HG03439 (cell line): ENCODE measurements at regions not wholly inside any gene's neighbourhood (a gene's known extent, or its start where the extent isn't known, plus 50 kb on each side); places are given as distances from the start of the nearest gene placed in this dataset.

ENCODE experiments used
- ATAC-seq: cut with Tn5 transposase; IDR thresholded peaks from one replicate; pipeline ENCODE4 v1.9.1; 2021; ENCODE audit warnings: mild to moderate bottlenecking, moderate library complexity; ENCODE audit not compliant: unreplicated experiment

- no peak for ATAC-seq
Measured at GRCh38 chr2:204346906-204347305, 198.4 kb upstream of the PARD3B start.

- no peak for ATAC-seq
Measured at GRCh38 chr2:204353823-204354222, 191.5 kb upstream of the PARD3B start.

- no peak for ATAC-seq
Measured at GRCh38 chr2:204354442-204354856, 190.8 kb upstream of the PARD3B start.

GRCh38 chr2:204355688-204356087, 189.6 kb upstream of the PARD3B start:
- no peak for ATAC-seq

GRCh38 chr2:204356151-204356641, 189.1 kb upstream of the PARD3B start:
- ATAC-seq: no peak

GRCh38 chr2:204357286-204357685, 188.0 kb upstream of the PARD3B start:
- no peak for ATAC-seq

GRCh38 chr2:204359076-204359475, 186.2 kb upstream of the PARD3B start:
- no peak for ATAC-seq

- no peak for ATAC-seq
Measured at GRCh38 chr2:204360218-204361007, 184.9 kb upstream of the PARD3B start.

GRCh38 chr2:204361738-204362137, 183.5 kb upstream of the PARD3B start:
- ATAC-seq: no peak

- no peak for ATAC-seq
Measured at GRCh38 chr2:204362581-204362980, 182.7 kb upstream of the PARD3B start.

- ATAC-seq: no peak
Measured at GRCh38 chr2:204363513-204363912, 181.8 kb upstream of the PARD3B start.

GRCh38 chr2:204364860-204365535, 180.3 kb upstream of the PARD3B start:
- no peak for ATAC-seq

- ATAC-seq: no peak
Measured at GRCh38 chr2:204365811-204366210, 179.5 kb upstream of the PARD3B start.

GRCh38 chr2:204367466-204367865, 177.8 kb upstream of the PARD3B start:
- ATAC-seq: no peak

GRCh38 chr2:204370172-204370718, 175.0 kb upstream of the PARD3B start:
- no peak for ATAC-seq

- no peak for ATAC-seq
Measured at GRCh38 chr2:204373942-204374341, 171.3 kb upstream of the PARD3B start.

GRCh38 chr2:204380141-204380881, 165.0 kb upstream of the PARD3B start:
- no peak for ATAC-seq

GRCh38 chr2:204386668-204387067, 158.6 kb upstream of the PARD3B start:
- no peak for ATAC-seq

GRCh38 chr2:204389120-204389519, 156.2 kb upstream of the PARD3B start:
- no peak for ATAC-seq

- ATAC-seq: no peak
Measured at GRCh38 chr2:204389856-204390255, 155.4 kb upstream of the PARD3B start.

GRCh38 chr2:204395539-204395938, 149.7 kb upstream of the PARD3B start:
- no peak for ATAC-seq
